NCI-H1694 treated with DMSO at 0.1 percent for 48 hours (cell line): ENCODE measurements at regions not wholly inside any gene's neighbourhood (a gene's known extent, or its start where the extent isn't known, plus 50 kb on each side); places are given as distances from the start of the nearest gene placed in this dataset.
A peak's percentile ranks its signal among the peaks of the same experiment; 100 is the strongest.
"Not testable (repeated sequence)": the region's sequence is repeated elsewhere in the genome, so short reads cannot be mapped to it uniquely, and the experiment has no call there.

Experiments used
- DNase-seq: peaks from one replicate; lab custom pipeline; 2025; lab: John Stamatoyannopoulos, UW

DNA sequence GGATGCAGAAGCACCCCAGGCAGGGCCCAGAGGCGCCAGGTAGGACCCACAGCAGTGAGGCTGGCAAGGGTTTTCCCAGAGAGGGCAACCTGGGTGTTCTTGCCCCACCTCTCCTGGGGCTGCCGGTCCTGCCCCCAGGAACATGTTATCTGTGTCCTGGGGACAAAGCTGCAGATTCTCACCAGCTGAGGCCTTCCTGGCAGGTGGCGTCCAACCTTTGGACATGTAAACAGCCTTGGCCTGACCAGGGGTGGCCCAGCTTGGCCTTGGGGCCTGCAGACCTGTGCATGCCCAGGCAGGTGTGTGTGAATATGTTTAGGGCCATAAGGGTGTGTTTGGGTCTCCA, 101.8 kb upstream of the LARP1 start:
- no peak for DNase-seq

DNA sequence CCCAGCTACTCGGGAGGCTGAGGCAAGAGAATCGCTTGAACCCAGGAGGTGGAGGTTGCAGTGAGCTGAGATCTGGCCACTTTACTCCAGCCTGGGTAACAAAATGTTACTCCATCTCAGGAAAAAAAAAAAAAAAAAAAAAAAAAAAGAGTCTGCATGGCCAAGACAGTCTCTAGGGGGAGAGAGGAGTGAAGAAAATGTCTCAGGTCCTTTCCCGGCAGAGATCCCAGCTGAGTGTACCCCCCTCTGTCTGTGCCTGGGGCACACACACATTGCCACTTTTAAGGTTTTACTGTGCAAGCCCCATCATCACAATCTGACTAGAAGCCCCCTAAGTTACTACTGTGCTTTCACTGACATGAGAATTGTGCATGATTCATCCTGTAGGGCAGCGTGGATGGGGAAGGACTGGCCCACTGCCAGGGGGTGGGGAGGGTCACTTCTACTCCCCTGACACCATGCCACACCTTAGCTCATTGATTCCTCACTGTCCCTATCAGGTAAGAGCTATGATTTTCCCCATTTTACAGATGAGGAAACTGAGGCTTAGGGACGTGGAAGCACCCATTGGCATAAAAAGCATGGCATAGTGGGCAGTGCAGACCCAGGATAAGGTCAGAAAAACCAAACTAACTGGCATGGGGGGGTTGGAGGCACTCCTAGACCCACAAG, 102.3 kb upstream of the LARP1 start:
- DNase-seq, result no peak

DNA sequence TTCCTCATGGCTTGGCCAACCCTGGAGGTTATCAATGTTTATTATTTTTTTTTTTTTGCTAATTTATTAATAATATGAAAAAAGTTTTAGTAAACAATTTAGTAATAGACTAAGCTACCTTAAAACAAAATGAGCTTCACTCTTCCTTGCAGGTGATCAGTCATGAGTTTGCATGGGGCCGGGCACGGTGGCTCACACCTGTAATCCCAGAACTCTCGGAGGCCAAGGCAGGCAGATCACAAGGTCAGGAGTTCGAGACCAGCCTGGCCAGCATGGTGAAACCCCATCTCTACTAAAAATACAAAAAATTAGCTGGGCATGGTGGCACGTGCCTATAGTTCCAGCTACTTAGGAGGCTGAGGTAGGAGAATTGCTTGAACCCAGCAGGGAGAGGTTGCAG, 103.4 kb upstream of the LARP1 start:
- not testable (repeated sequence) for DNase-seq

DNA sequence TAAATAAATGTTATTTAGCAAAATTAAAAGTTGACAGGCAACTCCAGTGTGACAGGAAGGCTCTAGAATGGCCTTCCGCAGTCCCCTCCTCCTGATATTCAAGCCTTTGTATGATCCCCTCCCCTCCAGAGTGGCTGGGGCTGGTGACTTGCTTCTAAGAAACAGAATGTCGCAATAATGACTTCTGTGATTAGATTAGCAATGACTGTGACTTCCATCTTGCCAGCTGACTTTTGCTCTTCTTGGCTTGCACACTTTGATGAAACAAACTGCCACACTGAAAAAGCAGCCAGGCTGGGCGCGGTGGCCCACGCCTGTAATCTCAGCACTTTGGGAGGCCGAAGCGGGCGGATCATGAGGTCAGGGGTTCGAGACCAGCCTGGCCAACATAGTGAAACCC, 106.5 kb upstream of the LARP1 start:
- DNase-seq, result no peak

DNA sequence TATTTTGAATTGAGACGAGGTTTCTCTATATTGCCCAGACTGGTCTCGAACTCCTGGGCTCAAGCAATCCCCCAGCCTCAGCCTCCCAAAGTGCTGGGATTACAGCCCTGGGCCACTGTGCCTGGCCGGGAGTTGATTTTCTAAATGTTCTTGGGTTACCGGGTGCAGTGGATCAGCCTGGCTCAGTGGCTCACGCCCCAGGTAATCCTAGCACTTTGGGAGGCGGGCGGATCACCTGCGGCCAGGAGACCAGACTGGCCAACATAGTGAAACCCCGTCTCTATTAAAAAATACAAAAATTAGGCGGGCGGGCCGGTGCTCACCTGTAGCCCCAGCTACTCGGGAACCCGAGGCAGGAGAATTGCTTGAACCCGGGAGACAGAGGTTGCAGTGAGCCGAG, 106.9 kb upstream of the LARP1 start:
- no peak for DNase-seq

DNA sequence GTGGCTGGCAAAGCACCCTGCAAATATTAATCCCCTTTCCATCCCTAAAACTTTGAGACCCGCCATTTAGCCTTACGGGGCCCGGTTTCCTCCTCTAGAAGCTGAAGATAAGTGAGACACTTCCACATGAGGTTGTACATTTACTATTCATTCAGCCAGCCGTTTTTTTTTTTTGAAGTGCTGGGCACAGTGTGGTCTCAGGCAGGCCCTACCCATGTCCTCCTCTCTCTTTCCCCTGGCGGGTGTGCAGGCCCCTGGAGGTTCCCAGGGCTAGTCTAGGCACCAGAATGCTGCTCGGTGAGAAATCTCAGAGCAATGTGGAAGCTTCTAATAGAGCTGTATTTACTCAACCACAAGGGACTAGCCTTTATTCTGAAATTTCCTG, 107.4 kb upstream of the LARP1 start:
- DNase-seq, result no peak

DNA sequence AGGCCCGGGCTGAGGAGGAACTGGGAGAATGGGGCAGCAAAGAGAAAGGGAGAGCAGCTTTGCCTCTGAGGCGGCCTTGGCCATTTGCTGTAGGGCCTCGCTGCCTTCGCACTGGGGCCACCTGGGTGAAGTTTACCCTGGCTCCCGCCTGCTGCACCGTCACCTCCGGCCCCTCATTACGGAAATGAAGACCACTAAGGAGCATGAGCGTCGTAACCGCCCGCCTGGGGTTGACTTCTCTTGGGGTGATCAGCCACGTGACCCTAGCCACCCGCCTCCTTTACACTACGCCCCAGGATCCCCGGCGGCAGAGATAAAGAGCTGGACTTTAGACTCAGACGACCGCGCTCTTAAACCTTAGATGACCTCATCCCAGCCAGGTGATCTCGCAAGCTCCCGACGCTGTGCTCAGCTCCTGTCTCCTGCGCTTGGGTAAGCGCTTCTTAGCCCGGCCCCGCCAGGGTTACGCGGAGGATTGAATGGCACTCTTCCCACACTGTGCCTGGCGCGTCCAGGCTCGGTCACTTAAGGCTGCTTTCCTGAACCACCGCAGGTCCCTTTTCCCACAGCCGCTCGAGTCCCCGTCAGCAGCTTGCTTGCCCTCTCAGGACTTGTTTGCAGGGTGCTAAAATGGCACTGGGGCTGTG, 107.9 kb upstream of the LARP1 start:
- DNase-seq, result no peak

DNA sequence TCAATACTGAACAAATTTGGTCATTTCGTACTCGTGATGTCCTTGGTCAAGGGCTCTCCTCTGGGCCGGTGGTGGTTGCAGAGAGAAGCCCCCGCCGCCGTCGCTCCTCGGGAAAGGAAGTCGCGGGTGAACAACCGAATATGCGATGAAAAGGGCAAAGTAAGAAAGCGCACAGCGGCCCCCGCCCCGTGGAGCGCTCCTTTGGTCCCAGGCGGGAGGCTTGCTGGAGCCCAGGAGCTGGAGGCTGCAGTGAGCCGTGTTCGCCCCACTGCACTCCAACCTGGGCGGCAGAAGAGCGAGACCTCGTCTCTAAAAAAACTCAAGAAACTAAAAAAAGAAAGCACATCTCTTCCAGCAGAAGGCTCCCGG, 108.4 kb upstream of the LARP1 start:
- no peak for DNase-seq

DNA sequence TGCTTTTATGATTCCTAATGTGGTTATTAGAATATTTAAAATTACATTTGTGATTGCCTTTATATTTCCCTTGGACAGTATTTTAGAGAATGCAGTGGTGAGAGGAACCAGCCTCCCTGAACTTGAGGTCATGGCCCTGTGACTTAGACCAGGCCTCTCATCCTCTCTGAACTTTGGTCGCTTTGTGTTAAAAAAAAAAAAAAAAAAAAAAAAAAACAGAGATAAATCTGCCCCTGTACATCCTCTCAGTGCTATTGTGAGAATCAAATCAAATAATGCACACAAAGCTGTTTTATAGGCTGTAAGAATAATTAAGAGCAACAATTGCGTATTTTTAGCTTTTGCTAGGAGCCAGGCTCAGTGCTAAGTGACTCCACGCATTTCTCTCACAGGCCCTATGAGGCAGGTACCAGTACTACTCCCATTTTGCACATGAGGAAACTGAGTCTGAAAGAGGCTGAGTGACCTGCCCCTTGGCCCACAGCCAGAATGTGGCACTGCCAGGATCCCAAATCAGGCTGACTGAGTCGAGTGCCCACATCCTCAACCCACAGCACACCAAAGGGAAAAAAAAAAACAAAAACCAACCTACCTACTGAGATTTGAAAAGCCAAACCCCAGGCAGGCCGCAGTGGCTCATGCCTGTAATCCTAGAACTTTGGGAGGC, 110.3 kb upstream of the LARP1 start:
- DNase-seq, result no peak

DNA sequence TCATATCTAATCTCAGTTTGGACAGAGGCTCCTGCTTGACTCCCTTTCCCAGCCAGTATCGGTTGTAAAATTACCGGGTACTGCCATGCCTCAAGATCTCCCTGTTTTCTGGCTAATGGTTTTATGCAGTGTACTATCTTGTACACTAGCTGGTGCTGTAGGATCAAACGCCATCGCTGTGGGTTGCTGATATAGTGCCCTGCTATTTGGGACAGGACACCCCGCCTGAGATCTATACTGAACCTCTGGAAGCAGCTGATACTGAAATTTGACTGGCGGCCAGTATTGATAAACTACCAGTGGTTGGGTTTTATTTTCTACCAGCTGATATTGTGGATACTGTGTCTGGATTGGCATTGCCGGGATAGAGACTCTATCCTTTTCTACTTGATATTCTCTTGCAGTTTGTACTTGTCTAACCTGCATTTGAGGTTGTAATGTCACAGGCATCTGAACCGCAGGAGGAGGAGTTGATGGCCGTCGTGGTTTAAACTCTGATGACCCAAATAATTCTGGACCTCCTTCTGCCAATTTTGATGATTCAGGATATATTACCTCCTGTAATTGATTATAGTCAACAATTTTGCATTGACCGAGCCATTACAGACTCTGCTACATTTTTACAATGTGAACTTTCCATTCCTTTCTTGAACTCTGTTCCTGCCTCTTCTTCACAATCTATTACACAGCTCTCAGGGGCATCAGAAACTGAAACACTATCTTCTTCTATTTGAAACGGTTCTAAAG, 112.5 kb upstream of the LARP1 start:
- DNase-seq, result peak; percentile 17

DNA sequence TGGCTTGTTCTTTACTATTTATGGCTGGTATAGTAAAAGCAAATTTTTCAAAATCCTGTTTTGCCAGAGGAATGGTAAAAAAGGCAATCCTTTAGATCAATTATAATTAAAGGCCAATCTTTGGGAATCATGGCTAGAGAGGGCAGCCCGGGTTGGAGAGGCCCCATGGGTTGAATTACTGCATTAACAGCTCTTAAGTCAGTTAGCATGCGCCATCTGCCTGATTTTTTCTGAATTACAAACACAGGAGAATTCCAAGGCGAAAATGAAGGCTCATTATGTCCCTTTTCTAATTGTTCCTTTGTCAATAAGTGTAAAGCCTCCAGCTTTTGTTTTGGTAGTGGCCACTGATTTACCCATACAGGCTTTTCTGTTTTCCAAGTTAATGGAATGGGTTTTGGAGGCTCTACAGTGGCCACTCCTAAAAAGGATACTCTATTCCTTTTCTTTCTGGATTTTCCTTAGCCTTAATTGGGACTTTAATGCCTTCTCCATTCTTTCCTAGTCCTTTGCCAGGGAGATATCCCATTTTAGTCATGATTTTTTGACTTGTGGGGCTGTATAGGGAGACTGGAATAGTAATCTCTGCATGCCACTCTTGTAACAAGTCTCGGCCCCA, 114.9 kb upstream of the LARP1 start:
- peak; percentile 16 for DNase-seq

DNA sequence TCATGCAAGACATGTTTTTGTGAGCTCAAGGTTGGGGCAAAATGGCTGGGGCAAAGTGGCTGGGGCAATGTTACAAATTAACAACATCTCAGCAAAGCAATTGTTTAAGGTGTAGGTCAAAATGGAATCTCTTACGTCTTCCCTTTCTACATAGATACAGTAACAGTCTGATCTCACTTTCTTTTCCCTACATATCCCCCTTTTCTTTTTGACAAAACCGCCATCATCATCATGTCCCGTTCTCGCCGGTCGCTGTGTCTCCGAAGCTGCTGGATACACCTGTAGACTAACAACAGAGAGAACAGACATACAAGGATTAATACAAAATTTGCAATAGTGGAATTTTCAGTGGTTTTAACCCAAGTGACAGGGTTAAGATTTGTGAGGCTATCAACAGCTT, 118.4 kb upstream of the LARP1 start:
- DNase-seq, result not testable (repeated sequence)

DNA sequence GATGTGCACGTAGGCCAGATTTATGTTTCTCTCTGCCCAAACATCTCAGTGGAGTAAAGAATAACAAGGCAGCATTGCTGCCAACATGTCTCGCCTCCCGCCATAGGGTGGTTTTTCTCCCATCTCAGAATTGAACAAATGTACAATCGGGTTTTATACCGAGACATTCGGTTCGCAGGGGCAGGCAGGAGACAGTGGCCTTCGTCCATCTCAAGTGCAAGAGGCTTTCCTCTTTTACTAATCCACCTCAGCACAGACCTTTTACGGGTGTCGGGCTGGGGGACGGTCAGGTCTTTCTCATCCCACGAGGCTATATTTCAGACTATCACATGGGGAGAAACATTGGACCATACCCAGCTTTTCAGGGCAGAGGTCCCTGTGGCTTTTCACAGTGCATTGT, 118.9 kb upstream of the LARP1 start:
- DNase-seq, result not testable (repeated sequence)

DNA sequence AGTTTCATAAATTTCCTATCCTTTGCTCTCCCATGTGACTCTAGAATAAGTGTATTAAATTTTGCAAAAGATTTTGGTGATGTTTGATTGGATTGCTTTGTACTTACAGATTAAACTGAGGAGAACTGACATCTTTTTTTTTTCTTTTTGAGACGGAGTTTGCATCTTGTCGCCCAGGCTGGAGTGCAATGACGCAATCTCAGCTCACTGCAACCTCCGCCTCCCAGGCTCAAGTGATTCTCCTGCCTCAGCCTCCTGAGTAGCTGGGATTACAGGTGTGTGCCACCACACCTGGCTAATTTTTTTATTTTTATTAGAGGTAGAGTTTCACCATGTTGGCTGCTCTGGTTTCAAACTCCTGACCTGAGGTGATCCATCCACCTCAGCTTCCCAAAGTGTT, 121.4 kb upstream of the LARP1 start:
- not testable (repeated sequence) for DNase-seq

DNA sequence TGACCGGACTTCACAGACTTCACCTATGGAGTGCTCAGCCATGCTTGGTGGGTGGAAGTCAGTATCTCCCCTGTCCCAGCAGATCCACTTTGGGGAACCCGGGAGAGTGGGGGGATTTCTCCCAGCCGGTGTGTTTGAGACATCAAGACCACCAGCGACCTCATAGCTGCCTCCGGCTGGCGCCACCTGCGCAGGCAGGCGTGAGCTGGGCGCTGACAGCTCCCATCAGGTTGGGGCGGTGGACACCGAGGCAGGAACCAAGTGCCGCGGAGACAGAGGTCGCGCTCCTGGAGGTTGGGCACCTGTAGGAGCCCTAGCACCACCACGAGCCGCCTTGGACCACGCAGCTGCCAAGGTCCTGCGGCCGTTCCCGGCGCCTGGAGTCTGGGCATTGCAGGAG, 124.0 kb upstream of the LARP1 start:
- no peak for DNase-seq

DNA sequence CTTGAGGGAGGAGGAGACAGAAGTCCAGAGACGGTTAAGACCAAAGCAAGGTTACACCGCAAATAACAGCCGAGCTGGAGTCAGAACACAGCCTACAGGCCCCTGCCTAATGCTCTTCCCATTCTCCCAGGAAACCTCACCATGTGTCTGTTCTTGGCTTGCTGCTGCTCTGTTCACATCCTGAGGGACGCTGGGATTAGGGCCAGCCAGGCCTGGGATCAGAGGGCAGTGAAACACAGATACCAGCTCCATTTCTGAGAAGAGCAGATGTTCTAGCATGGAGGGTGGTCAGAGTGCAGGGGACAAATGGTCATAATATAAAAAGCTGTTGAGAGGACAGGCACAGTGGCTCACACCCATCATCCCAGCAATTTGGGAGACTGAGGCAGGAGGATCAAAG, 124.8 kb upstream of the LARP1 start:
- DNase-seq, result no peak

DNA sequence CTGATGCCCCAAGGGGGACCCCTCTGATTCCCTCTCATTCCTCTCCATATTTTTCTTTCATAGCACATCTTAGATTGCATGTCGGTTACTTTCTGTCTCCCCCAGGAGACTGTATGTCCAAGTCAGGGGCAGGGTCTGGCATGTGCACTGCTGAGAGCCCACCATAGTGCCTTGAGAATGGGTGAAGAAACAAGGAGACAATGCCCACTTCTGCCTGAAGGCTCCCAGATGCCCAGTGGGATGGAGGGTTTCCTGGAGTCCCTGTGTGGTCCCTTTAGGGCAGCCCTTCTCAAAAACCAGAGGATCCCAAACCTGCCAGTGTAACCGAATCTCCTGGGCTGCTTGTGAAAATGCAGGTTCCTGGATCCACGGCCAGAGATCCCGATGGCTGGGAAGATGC, 126.5 kb upstream of the LARP1 start:
- no peak for DNase-seq

DNA sequence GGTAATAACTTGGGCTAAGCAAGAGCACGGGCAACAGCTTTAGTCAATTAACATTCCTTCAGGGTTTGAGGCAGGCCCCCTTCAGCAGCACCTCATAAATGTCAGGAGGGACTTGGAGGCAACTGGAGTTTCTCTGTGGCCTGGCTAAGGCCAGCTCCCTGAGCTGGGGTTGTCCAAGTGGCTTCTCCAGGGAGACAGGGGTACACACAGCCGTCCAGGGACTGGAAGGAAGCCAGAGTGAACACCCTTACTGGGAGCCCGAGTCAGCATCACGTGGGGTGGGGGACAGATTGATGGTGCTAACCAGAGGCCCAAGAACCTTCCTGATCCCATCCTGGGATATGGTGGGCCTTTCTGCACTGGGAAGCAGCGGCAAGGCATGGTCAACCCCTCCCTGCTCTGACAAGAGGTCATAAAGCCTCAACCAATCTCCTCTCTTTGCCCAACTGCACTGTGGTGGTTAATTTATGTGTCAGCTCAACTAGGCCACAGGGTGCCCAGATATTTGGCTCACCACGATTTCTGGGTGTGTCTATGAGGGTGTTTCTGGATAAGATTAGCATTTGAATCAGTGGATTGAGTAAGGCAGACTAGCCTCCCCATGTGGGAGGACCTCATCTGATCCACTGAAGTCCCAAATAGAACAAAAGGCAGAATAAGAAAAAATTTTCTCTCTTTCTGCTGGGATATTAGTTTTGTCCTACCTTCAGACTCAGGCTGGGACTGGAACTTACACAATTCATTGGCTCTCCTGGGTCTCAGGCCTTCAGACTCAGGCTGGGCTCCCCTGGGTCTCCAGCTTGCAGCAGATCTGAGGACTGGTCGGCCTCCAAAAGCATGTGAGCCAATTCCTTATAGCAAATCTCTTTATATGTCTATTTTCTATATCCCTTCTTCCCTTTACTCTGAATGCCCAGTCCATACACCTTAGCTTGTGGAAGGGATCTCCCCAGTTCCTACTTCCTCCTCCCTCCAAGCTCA, 127.2 kb upstream of the LARP1 start:
- DNase-seq, result no peak

DNA sequence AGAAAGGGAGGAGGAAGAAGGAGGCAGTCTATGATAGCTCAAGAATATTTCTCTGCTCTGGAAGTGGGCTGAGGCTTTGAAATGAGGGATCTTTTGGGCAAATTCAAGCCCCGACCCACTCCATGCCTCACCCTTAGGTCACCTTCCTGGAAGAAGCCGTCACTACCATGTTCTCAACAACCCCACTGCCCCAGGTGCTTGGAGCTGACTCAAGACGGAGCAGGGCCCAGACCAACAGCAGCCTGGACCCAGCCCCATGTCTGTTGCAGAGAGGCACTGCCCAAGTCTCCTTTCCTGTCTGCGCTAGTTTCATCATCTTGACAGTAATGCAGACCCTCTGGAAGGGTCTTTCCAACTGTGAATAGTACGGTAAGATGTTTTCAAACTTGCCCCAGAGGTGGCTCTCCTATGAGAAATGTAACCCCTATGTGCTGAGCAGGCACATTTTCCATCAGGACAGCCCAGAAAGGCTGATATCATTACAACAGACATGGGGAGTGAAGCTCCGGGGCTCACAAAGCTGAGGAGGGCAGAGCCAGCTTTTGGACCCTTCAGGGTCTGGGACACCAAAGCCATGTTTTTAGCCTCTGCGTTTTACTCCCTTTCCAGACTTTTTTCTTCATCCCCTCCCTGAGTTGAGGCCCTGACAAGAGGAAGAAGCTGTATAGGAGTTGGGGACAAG, 128.2 kb upstream of the LARP1 start:
- DNase-seq, result no peak

DNA sequence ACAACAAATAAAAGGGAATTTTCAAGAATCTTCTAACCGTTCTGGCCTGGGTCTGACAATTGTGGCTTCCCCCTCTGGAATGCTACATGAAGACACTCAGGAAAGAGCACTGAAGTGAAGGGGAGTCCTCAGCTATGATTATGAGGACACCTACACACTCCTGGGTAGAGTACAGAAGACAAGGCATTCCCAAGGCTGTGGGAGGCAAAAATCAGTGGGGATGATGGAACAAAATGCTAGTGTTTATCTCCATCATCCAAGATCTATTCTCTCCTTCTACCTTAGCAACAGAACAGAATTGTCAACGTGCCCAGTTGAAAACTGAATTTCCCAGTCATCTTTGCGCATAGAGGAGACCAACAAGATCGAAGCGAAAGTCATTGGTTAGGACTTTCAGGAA, 130.1 kb upstream of the LARP1 start:
- no peak for DNase-seq

DNA sequence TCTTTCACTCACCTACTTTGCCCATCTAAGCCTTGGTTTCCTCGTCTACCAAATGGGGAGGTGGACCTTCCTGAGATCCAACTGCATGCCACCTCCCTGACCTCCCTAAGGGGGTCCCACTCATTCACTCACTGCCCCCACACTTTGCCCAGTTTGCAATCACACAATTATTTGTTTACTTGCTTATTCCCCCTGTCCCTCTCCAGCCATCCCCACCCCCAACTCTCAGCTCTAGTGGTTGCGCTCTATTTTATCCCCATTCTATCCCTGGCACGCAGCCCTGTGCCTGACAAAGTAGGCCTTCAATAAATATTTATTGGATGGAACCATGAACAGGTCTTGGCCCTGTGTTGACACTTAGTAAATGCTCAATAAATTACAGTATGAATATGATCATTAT, 130.8 kb upstream of the LARP1 start:
- no peak for DNase-seq
